HEK293 (cell line): ENCODE measurements at regions not wholly inside any gene's neighbourhood (a gene's known extent, or its start where the extent isn't known, plus 50 kb on each side); places are given as distances from the start of the nearest gene placed in this dataset.

ENCODE experiments used
- CTCF ChIA-PET: fragments of 350-600 bp; formaldehyde crosslinking; extraction: SDS; loops from one replicate; lab custom pipeline; 2021; ENCODE audit warnings: antibody characterized with exemption; lab: Yijun Ruan, JAX
- POLR2A ChIA-PET: fragments of 300-600 bp; formaldehyde crosslinking; extraction: SDS; loops from one replicate; lab custom pipeline; 2020; ENCODE audit warnings: antibody characterized with exemption, inconsistent platforms; lab: Yijun Ruan, JAX
- H3K27ac ChIP-seq: fragments of 200-500 bp; sonication (Bioruptor generic); 2 replicates; pipeline ENCODE4 v1.5.1; 2014; ENCODE audit warnings: low read depth, low read length, control low read depth, inconsistent platforms; ENCODE audit errors: extremely low read depth
- H3K36me3 ChIP-seq, 2 experiments: fragments of 200-500 bp in 1 of 2; sonication (Bioruptor generic) in 1 of 2; 1 replicate in 1 of 2; 2 replicates in 1 of 2; pipeline ENCODE4 v1.5.1; 2014 to 2017; ENCODE audit warnings: inconsistent platforms in 2 of 2, low read length in 2 of 2; ENCODE audit not compliant: control insufficient read depth in 2 of 2, insufficient read depth in 1 of 2
- H3K4me1 ChIP-seq: fragments of 200-500 bp; sonication (Bioruptor generic); 2 replicates; pipeline ENCODE4 v1.5.1; 2014; ENCODE audit warnings: mild to moderate bottlenecking, low read length, inconsistent platforms; ENCODE audit not compliant: control insufficient read depth, insufficient read depth
- H3K4me3 ChIP-seq: 2 replicates; pipeline ENCODE4 v1.5.1; 2011; ENCODE audit warnings: low read depth, mild to moderate bottlenecking, control low read depth, low read length, moderate library complexity
- H3K9me3 ChIP-seq: fragments of 200-500 bp; sonication (Bioruptor generic); 2 replicates; pipeline ENCODE4 v1.5.1; 2014; ENCODE audit warnings: low read depth, low read length, inconsistent platforms; ENCODE audit not compliant: control insufficient read depth, insufficient read depth
- CTCF ChIP-seq: fragments of 450-650 bp; formaldehyde crosslinking; IDR thresholded peaks from 2 replicates; pipeline ENCODE4 v1.5.1; 2016; ENCODE audit warnings: missing biosample characterization, missing genetic modification characterization
- KLF17 ChIP-seq: fragments of 450-650 bp; formaldehyde crosslinking; IDR thresholded peaks from 2 replicates; pipeline ENCODE4 v1.5.1; 2016; ENCODE audit warnings: missing biosample characterization, missing genetic modification characterization
- KLF9 ChIP-seq: fragments of 450-650 bp; formaldehyde crosslinking; IDR thresholded peaks from 2 replicates; pipeline ENCODE4 v1.5.1; 2016; ENCODE audit warnings: missing biosample characterization, missing genetic modification characterization, low read depth
- PRDM6 ChIP-seq: fragments of 450-650 bp; formaldehyde crosslinking; IDR thresholded peaks from 2 replicates; pipeline ENCODE4 v1.5.1; 2017; ENCODE audit warnings: missing biosample characterization, missing genetic modification characterization
- SCRT2 ChIP-seq: fragments of 450-650 bp; formaldehyde crosslinking; IDR thresholded peaks from 2 replicates; pipeline ENCODE4 v1.5.1; 2016; ENCODE audit warnings: missing biosample characterization, missing genetic modification characterization
- YY2 ChIP-seq: fragments of 450-650 bp; formaldehyde crosslinking; IDR thresholded peaks from 2 replicates; pipeline ENCODE4 v1.5.1; 2016; ENCODE audit warnings: missing biosample characterization, missing genetic modification characterization
- ZBTB17 ChIP-seq: fragments of 450-650 bp; formaldehyde crosslinking; IDR thresholded peaks from 2 replicates; pipeline ENCODE4 v1.5.1; 2016; ENCODE audit warnings: missing biosample characterization, missing genetic modification characterization
- ZBTB8A ChIP-seq: fragments of 450-650 bp; formaldehyde crosslinking; IDR thresholded peaks from 2 replicates; pipeline ENCODE4 v1.5.1; 2016; ENCODE audit warnings: missing biosample characterization, missing genetic modification characterization
- ZNF112 ChIP-seq: fragments of 450-650 bp; formaldehyde crosslinking; IDR thresholded peaks from 2 replicates; pipeline ENCODE4 v1.5.0; 2017; ENCODE audit warnings: missing biosample characterization, missing genetic modification characterization
- ZNF121 ChIP-seq: fragments of 450-650 bp; formaldehyde crosslinking; IDR thresholded peaks from 2 replicates; pipeline ENCODE4 v1.5.1; 2016; ENCODE audit warnings: missing biosample characterization, missing genetic modification characterization
- ZNF169 ChIP-seq: fragments of 450-650 bp; formaldehyde crosslinking; IDR thresholded peaks from 2 replicates; pipeline ENCODE4 v1.5.1; 2016; ENCODE audit warnings: missing biosample characterization, missing genetic modification characterization
- ZNF202 ChIP-seq: fragments of 450-650 bp; formaldehyde crosslinking; IDR thresholded peaks from 2 replicates; pipeline ENCODE4 v1.5.1; 2016; ENCODE audit warnings: missing biosample characterization, missing genetic modification characterization, borderline replicate concordance
- ZNF26 ChIP-seq: fragments of 450-650 bp; formaldehyde crosslinking; IDR thresholded peaks from 2 replicates; pipeline ENCODE4 v1.5.1; 2016; ENCODE audit warnings: missing biosample characterization, missing genetic modification characterization
- ZNF311 ChIP-seq: fragments of 450-650 bp; formaldehyde crosslinking; IDR thresholded peaks from 2 replicates; pipeline ENCODE4 v1.5.1; 2017; ENCODE audit warnings: missing biosample characterization, missing genetic modification characterization, borderline replicate concordance
- ZNF362 ChIP-seq: fragments of 450-650 bp; formaldehyde crosslinking; IDR thresholded peaks from 2 replicates; pipeline ENCODE4 v1.5.1; 2016; ENCODE audit warnings: missing biosample characterization, missing genetic modification characterization
- ZNF37A ChIP-seq: fragments of 450-650 bp; IDR thresholded peaks from 2 replicates; pipeline ENCODE4 v1.5.1; 2018; ENCODE audit warnings: missing biosample characterization, missing genetic modification characterization
- ZNF621 ChIP-seq: fragments of 450-650 bp; formaldehyde crosslinking; IDR thresholded peaks from 2 replicates; pipeline ENCODE4 v1.5.1; 2017; ENCODE audit warnings: missing biosample characterization, missing genetic modification characterization
- ZNF624 ChIP-seq: fragments of 450-650 bp; formaldehyde crosslinking; IDR thresholded peaks from 2 replicates; pipeline ENCODE4 v1.5.1; 2017; ENCODE audit warnings: missing biosample characterization, missing genetic modification characterization
- ZNF626 ChIP-seq: fragments of 450-650 bp; sonication (Bioruptor Pico); formaldehyde crosslinking; IDR thresholded peaks from 2 replicates; pipeline ENCODE4 v1.5.1; 2018; ENCODE audit warnings: missing biosample characterization, missing genetic modification characterization, inconsistent platforms
- ZNF645 ChIP-seq: fragments of 450-650 bp; formaldehyde crosslinking; IDR thresholded peaks from 2 replicates; pipeline ENCODE4; 2016; ENCODE audit warnings: missing biosample characterization, missing genetic modification characterization
- ZNF704 ChIP-seq: fragments of 450-650 bp; formaldehyde crosslinking; IDR thresholded peaks from 2 replicates; pipeline ENCODE4 v1.5.1; 2016; ENCODE audit warnings: missing biosample characterization, missing genetic modification characterization
- ZNF791 ChIP-seq: fragments of 450-650 bp; formaldehyde crosslinking; IDR thresholded peaks from 2 replicates; pipeline ENCODE4 v1.5.1; 2016; ENCODE audit warnings: missing biosample characterization, missing genetic modification characterization
- ZNF843 ChIP-seq: fragments of 450-650 bp; formaldehyde crosslinking; IDR thresholded peaks from 2 replicates; pipeline ENCODE4 v1.5.1; 2016; ENCODE audit warnings: missing biosample characterization, missing genetic modification characterization
- ZSCAN5A ChIP-seq: fragments of 450-650 bp; formaldehyde crosslinking; IDR thresholded peaks from 2 replicates; pipeline ENCODE4 v1.5.1; 2016; ENCODE audit warnings: missing biosample characterization, missing genetic modification characterization

- TF ChIP-seq ZNF704 (tag by site-specific recombination) (no peak), ZNF169 (tag by site-specific recombination) (no peak), ZSCAN5A (tag by site-specific recombination) (no peak), SCRT2 (tag by site-specific recombination) (no peak), ZNF621 (no peak), ZNF624 (tag by site-specific recombination) (no peak), ZBTB8A (tag by site-specific recombination) (no peak), ZNF26 (tag by site-specific recombination) (no peak), ZNF626 (no peak), ZNF311 (tag by site-specific recombination) (no peak), ZBTB17 (tag by site-specific recombination) (no peak), ZNF843 (tag by site-specific recombination) (no peak), PRDM6 (no peak)
- TF ChIP-seq, all 188 proteins: peak for 0
- CTCF ChIA-PET, result interaction anchor here (0.5 kb wide), 1 partner anchor 12 kb away, joined by 3 read pairs; no protein-coding TSS in a partner anchor
- Histone ChIP-seq H3K9me3 (no peaks in the 10 kb centered on the region), H3K27ac (no peak overlapping the region), H3K4me3 (no peak overlapping the region), H3K36me3 (no peaks in the 10 kb centered on the region), H3K4me1 (no peaks in the 10 kb centered on the region)
- POLR2A ChIA-PET, result no interaction called here
Measured at GRCh38 chr4:3689576-3690550, 76.3 kb upstream of the ADRA2C start.

- Histone ChIP-seq H3K4me1 (no peaks in the 10 kb centered on the region), H3K36me3 (no peaks in the 10 kb centered on the region), H3K27ac (no peak overlapping the region), H3K4me3 (no peak overlapping the region), H3K9me3 (no peaks in the 10 kb centered on the region)
- POLR2A ChIA-PET, result no interaction called here
- CTCF ChIA-PET, result no interaction called here
- no peak for TF ChIP-seq ZNF121
- no peak for TF ChIP-seq ZNF112 (tag by site-specific recombination)
- no peak for TF ChIP-seq ZNF645
- no peak for TF ChIP-seq ZNF791
- no peak for TF ChIP-seq ZNF37A (tag by site-specific recombination)
- no peak for TF ChIP-seq KLF17 (tag by site-specific recombination)
- TF ChIP-seq YY2, result no peak
- TF ChIP-seq ZNF202, result no peak
- TF ChIP-seq KLF9 (tag by site-specific recombination), result no peak
- TF ChIP-seq CTCF (tag by site-specific recombination), result no peak
- no peak for TF ChIP-seq ZNF362 (tag by site-specific recombination)
Measured at GRCh38 chr4:3689006-3689405, 77.2 kb upstream of the ADRA2C start.
